GM12878 (cell line): ENCODE measurements at regions not wholly inside any gene's neighbourhood (a gene's known extent, or its start where the extent isn't known, plus 50 kb on each side); places are given as distances from the start of the nearest gene placed in this dataset.
"Not testable (repeated sequence)": the region's sequence is repeated elsewhere in the genome, so short reads cannot be mapped to it uniquely, and the experiment has no call there.

ENCODE experiments used
- ATF7 ChIP-seq: fragments of 450-650 bp; IDR thresholded peaks from 2 replicates; pipeline ENCODE4 v1.6.1; 2016; ENCODE audit warnings: low read depth, mild to moderate bottlenecking
- CTCF ChIP-seq, 3 experiments: IDR thresholded peaks in 2 of 3; conservative IDR thresholded peaks in 1 of 3; 2 replicates each; pipeline ENCODE4 v1.5.1; 2011; ENCODE audit warnings: low read depth in 3 of 3, low read length in 3 of 3, mild to moderate bottlenecking in 3 of 3, control low read depth in 2 of 3, moderate library complexity in 2 of 3, inconsistent platforms in 1 of 3, mixed read lengths in 1 of 3; ENCODE audit not compliant: control insufficient read depth in 2 of 3, insufficient read depth in 1 of 3; ENCODE audit errors: extremely low read depth in 1 of 3
- FOXK2 ChIP-seq: fragments of 450-650 bp; IDR thresholded peaks from 2 replicates; pipeline ENCODE4 v1.6.1; 2017; ENCODE audit warnings: mild to moderate bottlenecking, moderate library complexity
- FOXM1 ChIP-seq: IDR thresholded peaks from 2 replicates; pipeline ENCODE4 v1.6.1; 2012; ENCODE audit warnings: low read depth, mild to moderate bottlenecking, inconsistent platforms, low read length, moderate library complexity
- JUND ChIP-seq: IDR thresholded peaks from 2 replicates; pipeline ENCODE4 v1.6.1; 2012; ENCODE audit warnings: low read depth, mild to moderate bottlenecking, low read length, improper control_type of control experiment, moderate library complexity
- PAX8 ChIP-seq: fragments of 450-650 bp; IDR thresholded peaks from 2 replicates; pipeline ENCODE4 v1.6.1; 2017; ENCODE audit warnings: mild to moderate bottlenecking, moderate library complexity
- ZZZ3 ChIP-seq: IDR thresholded peaks from 2 replicates; pipeline ENCODE4 v1.6.1; 2011; ENCODE audit warnings: low read depth; ENCODE audit not compliant: control insufficient read depth, insufficient read length
- TF ChIP-seq, protein P1 (sequence below): fragments of 150-350 bp; IDR thresholded peaks from 2 replicates; pipeline ENCODE4 v1.6.1; 2016; ENCODE audit warnings: low read depth, low read length
- TF ChIP-seq, protein P2 (sequence below): IDR thresholded peaks from 2 replicates; pipeline ENCODE4 v1.6.1; 2012; ENCODE audit warnings: low read depth, low read length, improper control_type of control experiment

GRCh38 chr4:49233346-49233745 is 247.3 kb downstream of the CWH43 start:
- TF ChIP-seq ZZZ3; FOXM1; ATF7; JUND; CTCF (IDR thresholded peaks at IDR 0.05 in 2 of 3, conservative IDR thresholded peaks at IDR 0.05 in 1 of 3; ENCODE audit: control insufficient read depth in 2 of 3, extremely low read depth in 1 of 3, insufficient read depth in 1 of 3, low read depth in 3 of 3, low read length in 3 of 3); PAX8; FOXK2: not testable (repeated sequence)
- TF ChIP-seq, protein P1, sequence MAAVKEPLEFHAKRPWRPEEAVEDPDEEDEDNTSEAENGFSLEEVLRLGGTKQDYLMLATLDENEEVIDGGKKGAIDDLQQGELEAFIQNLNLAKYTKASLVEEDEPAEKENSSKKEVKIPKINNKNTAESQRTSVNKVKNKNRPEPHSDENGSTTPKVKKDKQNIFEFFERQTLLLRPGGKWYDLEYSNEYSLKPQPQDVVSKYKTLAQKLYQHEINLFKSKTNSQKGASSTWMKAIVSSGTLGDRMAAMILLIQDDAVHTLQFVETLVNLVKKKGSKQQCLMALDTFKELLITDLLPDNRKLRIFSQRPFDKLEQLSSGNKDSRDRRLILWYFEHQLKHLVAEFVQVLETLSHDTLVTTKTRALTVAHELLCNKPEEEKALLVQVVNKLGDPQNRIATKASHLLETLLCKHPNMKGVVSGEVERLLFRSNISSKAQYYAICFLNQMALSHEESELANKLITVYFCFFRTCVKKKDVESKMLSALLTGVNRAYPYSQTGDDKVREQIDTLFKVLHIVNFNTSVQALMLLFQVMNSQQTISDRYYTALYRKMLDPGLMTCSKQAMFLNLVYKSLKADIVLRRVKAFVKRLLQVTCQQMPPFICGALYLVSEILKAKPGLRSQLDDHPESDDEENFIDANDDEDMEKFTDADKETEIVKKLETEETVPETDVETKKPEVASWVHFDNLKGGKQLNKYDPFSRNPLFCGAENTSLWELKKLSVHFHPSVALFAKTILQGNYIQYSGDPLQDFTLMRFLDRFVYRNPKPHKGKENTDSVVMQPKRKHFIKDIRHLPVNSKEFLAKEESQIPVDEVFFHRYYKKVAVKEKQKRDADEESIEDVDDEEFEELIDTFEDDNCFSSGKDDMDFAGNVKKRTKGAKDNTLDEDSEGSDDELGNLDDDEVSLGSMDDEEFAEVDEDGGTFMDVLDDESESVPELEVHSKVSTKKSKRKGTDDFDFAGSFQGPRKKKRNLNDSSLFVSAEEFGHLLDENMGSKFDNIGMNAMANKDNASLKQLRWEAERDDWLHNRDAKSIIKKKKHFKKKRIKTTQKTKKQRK: not testable (repeated sequence)
- TF ChIP-seq, protein P2, sequence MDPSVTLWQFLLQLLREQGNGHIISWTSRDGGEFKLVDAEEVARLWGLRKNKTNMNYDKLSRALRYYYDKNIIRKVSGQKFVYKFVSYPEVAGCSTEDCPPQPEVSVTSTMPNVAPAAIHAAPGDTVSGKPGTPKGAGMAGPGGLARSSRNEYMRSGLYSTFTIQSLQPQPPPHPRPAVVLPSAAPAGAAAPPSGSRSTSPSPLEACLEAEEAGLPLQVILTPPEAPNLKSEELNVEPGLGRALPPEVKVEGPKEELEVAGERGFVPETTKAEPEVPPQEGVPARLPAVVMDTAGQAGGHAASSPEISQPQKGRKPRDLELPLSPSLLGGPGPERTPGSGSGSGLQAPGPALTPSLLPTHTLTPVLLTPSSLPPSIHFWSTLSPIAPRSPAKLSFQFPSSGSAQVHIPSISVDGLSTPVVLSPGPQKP: not testable (repeated sequence)
